Endothelial cell of umbilical vein (primary cell): ENCODE measurements at regions not wholly inside any gene's neighbourhood (a gene's known extent, or its start where the extent isn't known, plus 50 kb on each side); places are given as distances from the start of the nearest gene placed in this dataset.

Experiments used
- BruUV-seq: library from RNA; stranded (reverse); fragments of 400-500 nt; replicated peaks from 2 replicates; lab custom pipeline; 2021; lab: Mats Ljungman, UMichigan
- CTCF ChIA-PET: fragments of 300-600, 350-600 bp; sonication (Branson Sonifier 250); formaldehyde crosslinking; loops from one replicate; lab custom pipeline; 2021; ENCODE audit warnings: antibody characterized with exemption, inconsistent platforms; lab: Charles Lee
- POLR2A ChIA-PET: fragments of 300-600, 350-600 bp; sonication (Branson Sonifier 250); formaldehyde crosslinking; loops from one replicate; lab custom pipeline; 2021; ENCODE audit warnings: antibody characterized with exemption, inconsistent platforms; lab: Charles Lee
- DNase-seq: peaks from one replicate; pipeline ENCODE4 v3.0.0-alpha.2; 2011; ENCODE audit warnings: low read depth, low spot score
- FAIRE-seq: peaks from 2 replicates; lab custom pipeline; 2011; peaks lifted over from hg19 to GRCh38; lab: Jason Lieb, UNC
- H2AFZ ChIP-seq: 2 replicates; pipeline ENCODE4 v1.6.0; 2012; ENCODE audit warnings: low read depth, low read length, control low read depth, inconsistent platforms
- H3K27ac ChIP-seq: 2 replicates; pipeline ENCODE4 v1.5.1; 2011; ENCODE audit warnings: low read depth, mild to moderate bottlenecking, control low read depth, low read length, moderate library complexity; ENCODE audit not compliant: insufficient read depth
- H3K27me3 ChIP-seq, 2 experiments: 2 replicates each; pipeline versions ENCODE4 v1.6.0 to v1.6.1; 2011; ENCODE audit warnings: low read length in 2 of 2, mixed read lengths in 1 of 2; ENCODE audit not compliant: control insufficient read depth in 2 of 2, insufficient read depth in 2 of 2
- H3K36me3 ChIP-seq, 2 experiments: 2 replicates in 1 of 2; 3 replicates in 1 of 2; pipeline ENCODE4 v1.5.1; 2011; ENCODE audit warnings: low read length in 2 of 2, mild to moderate bottlenecking in 1 of 2, moderate library complexity in 1 of 2; ENCODE audit not compliant: control insufficient read depth in 2 of 2, insufficient read depth in 2 of 2; ENCODE audit errors: extremely low read depth in 1 of 2
- H3K4me1 ChIP-seq: 3 replicates; pipeline ENCODE4 v1.5.1; 2011; ENCODE audit warnings: mild to moderate bottlenecking, low read length; ENCODE audit not compliant: control insufficient read depth, insufficient read depth; ENCODE audit errors: extremely low read depth
- H3K4me2 ChIP-seq: 2 replicates; pipeline ENCODE4 v1.6.1; 2011; ENCODE audit warnings: low read length, control low read depth, mixed read lengths; ENCODE audit not compliant: insufficient read depth
- H3K4me3 ChIP-seq, 3 experiments: fragments of 200-600 bp in 1 of 3; sonication (generic), shearing (Covaris generic) in 1 of 3; replicated peaks in 1 of 3; 2 replicates each; pipeline ENCODE4 v1.5.1; 2011 to 2016; ENCODE audit warnings: control low read depth in 3 of 3, low read length in 3 of 3, mild to moderate bottlenecking in 2 of 3, inconsistent platforms in 1 of 3, low read depth in 1 of 3, moderate library complexity in 1 of 3; ENCODE audit not compliant: insufficient read depth in 1 of 3
- H3K79me2 ChIP-seq: 2 replicates; pipeline ENCODE4 v1.6.0; 2012; ENCODE audit warnings: low read length, inconsistent platforms; ENCODE audit not compliant: control insufficient read depth, insufficient read depth
- H3K9ac ChIP-seq: replicated peaks from 2 replicates; pipeline ENCODE3; 2011; ENCODE audit warnings: low read length, control low read depth; ENCODE audit not compliant: insufficient read depth; ENCODE audit errors: extremely low read depth
- H3K9me1 ChIP-seq: replicated peaks from 3 replicates; pipeline ENCODE4 v1.6.0; 2011; ENCODE audit warnings: mild to moderate bottlenecking, low read length; ENCODE audit not compliant: control insufficient read depth, insufficient read depth; ENCODE audit errors: extremely low read depth
- H3K9me3 ChIP-seq: replicated peaks from 2 replicates; pipeline ENCODE4 v1.5.1; 2012; ENCODE audit warnings: low read length, inconsistent platforms; ENCODE audit not compliant: control insufficient read depth, insufficient read depth
- H4K20me1 ChIP-seq: replicated peaks from 2 replicates; pipeline ENCODE3; 2011; ENCODE audit warnings: mild to moderate bottlenecking, low read length; ENCODE audit not compliant: control insufficient read depth, insufficient read depth; ENCODE audit errors: extremely low read depth
- CTCF ChIP-seq, 2 donors: IDR thresholded peaks; 1 replicate in 1 of 2; 2 replicates in 1 of 2; pipeline ENCODE4 v1.5.1; 2011; ENCODE audit warnings: low read length in 2 of 2, mild to moderate bottlenecking in 2 of 2, moderate library complexity in 2 of 2, control low read depth in 1 of 2, inconsistent platforms in 1 of 2, low read depth in 1 of 2; ENCODE audit not compliant: insufficient read depth in 1 of 2; ENCODE audit errors: extremely low read depth in 1 of 2
- EZH2 ChIP-seq: IDR thresholded peaks from 2 replicates; pipeline ENCODE4 v1.6.1; 2012; ENCODE audit warnings: borderline replicate concordance, low read depth, mild to moderate bottlenecking, moderate library complexity, low read length, inconsistent platforms; ENCODE audit not compliant: severe bottlenecking
- FOS ChIP-seq: IDR thresholded peaks from 2 replicates; pipeline ENCODE4 v1.6.1; 2011; ENCODE audit warnings: mild to moderate bottlenecking, low read length, moderate library complexity, borderline replicate concordance; ENCODE audit not compliant: insufficient read depth
- GATA2 ChIP-seq: IDR thresholded peaks from 2 replicates; pipeline ENCODE4 v1.7.0; 2011; ENCODE audit warnings: low read depth, mild to moderate bottlenecking, moderate library complexity, mixed read lengths, low read length; ENCODE audit not compliant: insufficient read length, insufficient read depth
- JUN ChIP-seq: IDR thresholded peaks from 2 replicates; pipeline ENCODE4 v1.6.1; 2011; ENCODE audit warnings: borderline replicate concordance, low read depth; ENCODE audit not compliant: insufficient read length, insufficient read depth
- MYC ChIP-seq: IDR thresholded peaks from one replicate; pipeline ENCODE4 v1.6.1; 2011; ENCODE audit warnings: mild to moderate bottlenecking, low read depth, low read length
- POLR2A ChIP-seq: IDR thresholded peaks from 2 replicates; pipeline ENCODE4 v1.6.1; 2012; ENCODE audit warnings: low read depth, mild to moderate bottlenecking, control low read depth, low read length
- POLR2AphosphoS5 ChIP-seq: IDR thresholded peaks from 2 replicates; pipeline ENCODE4 v1.6.1; 2012; ENCODE audit warnings: low read depth, mild to moderate bottlenecking, control low read depth, low read length, moderate library complexity; ENCODE audit not compliant: insufficient read depth
- dilution Hi-C: fragments of 300-500 bp; cut with MboI; formaldehyde crosslinking; loops from one replicate; pipeline ENCODE4 v1.15.0; 2019; ENCODE audit warnings: low sequenced_read_pairs; ENCODE audit not compliant: extremely low pct_ligation_motif_present
- intact Hi-C: fragments of 100-400 bp; cut with micrococcal nuclease; formaldehyde crosslinking; loops from one replicate; pipeline ENCODE4 v1.10.0; 2022

- intact Hi-C loops, result no loop called here
- CTCF ChIA-PET, result no interaction called here
- Histone ChIP-seq H2AFZ (no peak overlapping the region), H3K4me1 (no peaks in the 10 kb centered on the region), H3K27ac (no peak overlapping the region), H3K36me3 (no peaks in the 10 kb centered on the region), H3K4me2 (no peak overlapping the region), H4K20me1 (no peaks in the 10 kb centered on the region), H3K27me3 (no peaks in the 10 kb centered on the region), H3K9me3 (no peaks in the 10 kb centered on the region), H3K79me2 (no peaks in the 10 kb centered on the region), H3K9me1 (no peaks in the 10 kb centered on the region), H3K9ac (no peak overlapping the region), H3K4me3 (no peak overlapping the region)
- POLR2A ChIA-PET, result no interaction called here
- dilution Hi-C loops, result no loop called here
- TF ChIP-seq POLR2AphosphoS5, result no peak
- TF ChIP-seq EZH2, result no peak
- TF ChIP-seq JUN, result no peak
- TF ChIP-seq FOS, result no peak
- no TSS peak for BruUV-seq
- FAIRE-seq (no peak), DNase-seq (no peak)
Measured at GRCh38 chr1:213606252-213606820, 381.4 kb upstream of the PROX1 start.

- no peaks in the 10 kb centered on the region for H3K4me1 ChIP-seq
- intact Hi-C loops, result no loop called here
- no peak overlapping the region for H3K27ac ChIP-seq
- TF ChIP-seq MYC (no peak), GATA2 (no peak), CTCF (IDR thresholded peaks at IDR 0.05; ENCODE audit: extremely low read depth in 1 of 2, insufficient read depth in 1 of 2, low read depth in 1 of 2, low read length in 2 of 2) (no peak), POLR2A (no peak)
- no peaks in the 10 kb centered on the region for H3K9me3 ChIP-seq
- POLR2A ChIA-PET, result no interaction called here
- CTCF ChIA-PET, result no interaction called here
- no peaks in the 10 kb centered on the region for H3K27me3 ChIP-seq
- no peaks in the 10 kb centered on the region for H3K9me1 ChIP-seq
- no peak overlapping the region for H3K4me2 ChIP-seq
- no peak overlapping the region for H3K9ac ChIP-seq
- H4K20me1 ChIP-seq, result no peaks in the 10 kb centered on the region
- no TSS peak for BruUV-seq
- DNase-seq (no peak), FAIRE-seq (no peak)
- H2AFZ ChIP-seq, result no peak overlapping the region
- no peak overlapping the region for H3K4me3 ChIP-seq
- H3K36me3 ChIP-seq, result no peaks in the 10 kb centered on the region
- dilution Hi-C loops, result no loop called here
- H3K79me2 ChIP-seq, result no peaks in the 10 kb centered on the region
Measured at GRCh38 chr1:213613549-213613948, 374.2 kb upstream of the PROX1 start.
